Activated CD4-positive, CD25-positive, alpha-beta regulatory T cell (primary cell): ENCODE measurements at regions not wholly inside any gene's neighbourhood (a gene's known extent, or its start where the extent isn't known, plus 50 kb on each side); places are given as distances from the start of the nearest gene placed in this dataset.
A peak's percentile ranks its signal among the peaks of the same experiment; 100 is the strongest.

Source experiments
- DNase-seq, 4 experiments: peaks; one replicate each; lab custom pipeline; 2025; lab: John Stamatoyannopoulos, UW

DNA sequence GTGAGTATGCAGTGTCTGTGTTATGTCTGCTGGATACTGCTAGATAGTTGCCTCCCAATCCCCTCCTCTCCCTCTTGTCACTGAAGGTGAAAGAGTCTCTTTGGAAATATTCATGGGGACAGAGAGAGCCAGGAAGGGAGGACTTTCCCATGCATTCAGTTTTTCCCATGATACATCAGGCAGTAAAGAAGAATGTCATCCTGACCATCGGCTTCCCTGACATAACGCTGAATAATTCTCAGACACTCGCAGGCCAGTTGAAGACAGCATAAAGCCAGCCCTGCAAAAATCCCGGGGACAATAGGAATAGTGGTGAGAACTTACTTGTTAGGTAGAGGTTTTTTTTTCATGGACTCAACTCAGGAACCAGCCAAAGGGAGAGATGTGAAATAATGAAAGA, 58.1 kb downstream of the KLF4 start:
- DNase-seq = no peak

DNA sequence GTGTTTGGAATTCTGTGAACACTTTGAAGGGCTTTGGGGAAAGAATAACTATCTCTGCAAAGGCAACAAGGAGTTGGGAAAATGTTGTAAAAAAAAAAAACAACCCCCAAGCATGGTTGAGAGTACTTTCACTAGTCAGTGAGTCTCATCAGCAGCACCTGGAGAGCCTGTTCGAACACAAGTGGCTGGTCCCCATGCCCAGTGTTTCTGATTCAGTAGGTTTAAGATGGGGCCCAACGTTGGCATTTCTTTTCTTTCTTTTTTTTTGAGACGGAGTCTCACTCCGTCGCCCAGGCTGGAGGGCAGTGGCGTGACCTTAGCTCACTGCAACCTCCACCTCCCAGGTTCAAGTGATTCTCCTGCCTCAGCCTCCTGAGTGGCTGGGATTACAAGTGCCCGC, 59.5 kb downstream of the KLF4 start:
- DNase-seq = no peak

DNA sequence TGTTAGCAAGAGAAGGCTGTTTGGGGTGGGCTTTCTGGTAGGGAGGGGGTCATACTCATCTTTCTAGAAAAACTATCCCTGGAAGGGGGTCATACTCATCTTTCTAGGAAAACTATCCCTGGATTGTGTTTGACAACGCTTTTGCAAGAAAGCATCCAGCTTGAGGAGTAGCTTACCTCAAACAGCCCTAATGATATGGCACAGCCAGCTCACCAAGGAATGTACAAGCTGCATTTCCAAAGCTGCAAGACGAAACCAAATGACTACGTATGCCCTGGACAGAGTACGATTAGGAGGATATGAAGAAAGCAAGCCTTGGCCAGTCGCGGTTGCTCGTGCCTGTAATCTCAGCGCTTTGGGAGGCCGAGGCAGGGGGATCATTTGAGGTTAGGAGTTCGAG, 63.4 kb downstream of the KLF4 start:
- no peak for DNase-seq

GRCh38 chr9:107425101-107426025, 64.2 kb downstream of the KLF4 start:
- peak; percentile 4 to 24 (median 8) for DNase-seq

GRCh38 chr9:107423540-107423939, 66.0 kb downstream of the KLF4 start:
- no peak for DNase-seq

DNA sequence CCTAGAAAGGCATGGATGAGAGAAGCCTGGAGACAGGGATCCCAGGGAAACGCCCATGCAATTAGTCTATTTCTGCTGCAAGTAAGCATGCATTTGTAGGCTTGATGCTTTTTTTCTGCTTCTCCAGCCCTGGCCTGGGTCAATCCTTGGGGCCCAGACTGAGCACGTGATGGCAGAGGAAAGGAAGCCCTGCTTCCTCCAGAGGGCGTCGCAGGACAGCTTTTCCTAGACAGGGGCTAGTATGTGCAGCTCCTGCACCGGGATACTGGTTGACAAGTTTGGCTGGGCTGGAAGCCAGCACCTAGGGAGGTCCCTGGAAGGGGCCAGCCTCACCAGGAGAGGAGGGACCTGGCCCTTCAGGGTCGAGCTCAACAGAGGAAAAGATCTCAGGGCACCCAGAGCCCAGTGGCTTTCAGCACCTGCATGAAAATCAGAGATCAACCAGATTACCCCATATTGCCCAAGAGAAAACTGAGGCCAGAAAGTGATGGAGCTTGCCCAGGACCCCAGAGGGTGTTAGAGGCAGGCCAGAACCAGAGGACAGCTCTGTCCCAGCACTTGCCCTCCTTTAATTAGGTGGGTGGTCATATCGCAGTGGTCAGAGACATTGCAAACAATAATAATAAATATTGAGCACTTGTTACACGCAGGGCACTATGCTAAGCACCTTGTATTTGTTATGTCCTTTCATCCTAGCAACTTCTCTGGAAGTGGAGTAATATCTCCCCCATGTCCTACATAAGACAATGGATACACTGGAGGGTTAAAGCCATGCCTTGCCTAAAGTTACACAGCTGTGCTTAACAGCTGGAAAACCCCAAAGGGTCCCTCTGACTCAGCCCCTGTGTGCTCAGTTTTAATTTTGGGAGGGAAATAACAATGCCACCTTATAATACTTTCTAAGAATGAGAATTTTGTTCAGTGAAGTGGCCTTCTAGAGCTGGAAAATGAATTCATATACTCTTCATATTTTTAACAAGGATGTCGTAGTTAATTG, 67.1 kb downstream of the KLF4 start:
- no peak for DNase-seq

- no peak for DNase-seq
Observed at GRCh38 chr9:107410420-107410819, 79.1 kb downstream of the KLF4 start.

- no peak for DNase-seq
Observed at GRCh38 chr9:107409581-107410389, 79.8 kb downstream of the KLF4 start.

DNA sequence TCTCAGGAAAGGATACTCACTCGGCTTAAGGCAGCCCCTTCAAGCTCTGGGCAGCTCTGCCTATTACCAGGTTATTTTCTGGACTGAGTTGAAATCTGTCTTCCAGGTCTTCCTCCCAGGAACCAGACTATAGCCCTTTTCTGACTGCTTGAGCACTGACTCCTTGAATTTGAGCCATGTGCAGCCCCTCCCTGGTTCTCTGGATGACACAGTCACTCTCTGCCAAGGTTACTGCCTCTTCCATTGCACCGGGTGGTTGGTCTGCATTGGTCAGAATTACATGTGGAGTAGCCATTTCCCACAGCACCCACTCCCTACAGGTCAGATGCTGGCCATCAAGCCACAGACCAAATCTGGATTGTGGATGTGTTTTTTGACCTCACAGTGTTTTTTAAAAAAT, 81.9 kb downstream of the KLF4 start:
- no peak for DNase-seq

DNA sequence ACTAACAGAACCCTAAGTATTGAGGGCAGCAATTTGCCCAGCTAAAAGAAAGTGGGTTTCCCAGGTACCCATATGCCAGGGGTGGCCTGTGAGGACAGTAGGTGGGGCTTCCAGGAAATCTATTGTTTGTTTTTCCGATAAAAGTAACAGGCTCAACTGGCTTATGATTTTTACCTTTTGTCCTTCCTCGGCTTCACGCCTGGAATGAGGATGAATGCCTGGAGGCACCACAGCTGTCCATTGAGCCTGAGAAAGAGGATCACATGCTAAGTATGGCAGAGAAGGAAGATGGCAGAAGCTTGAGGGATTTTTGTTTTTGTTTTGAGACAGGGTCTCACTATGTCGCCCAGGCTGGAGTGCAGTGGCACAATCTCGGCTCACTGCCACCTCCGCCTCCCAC, 84.1 kb downstream of the KLF4 start:
- DNase-seq = no peak

- DNase-seq = no peak
Observed at GRCh38 chr9:107404736-107405135, 84.8 kb downstream of the KLF4 start.

- no peak for DNase-seq
Observed at GRCh38 chr9:107404161-107404560, 85.4 kb downstream of the KLF4 start.

DNA sequence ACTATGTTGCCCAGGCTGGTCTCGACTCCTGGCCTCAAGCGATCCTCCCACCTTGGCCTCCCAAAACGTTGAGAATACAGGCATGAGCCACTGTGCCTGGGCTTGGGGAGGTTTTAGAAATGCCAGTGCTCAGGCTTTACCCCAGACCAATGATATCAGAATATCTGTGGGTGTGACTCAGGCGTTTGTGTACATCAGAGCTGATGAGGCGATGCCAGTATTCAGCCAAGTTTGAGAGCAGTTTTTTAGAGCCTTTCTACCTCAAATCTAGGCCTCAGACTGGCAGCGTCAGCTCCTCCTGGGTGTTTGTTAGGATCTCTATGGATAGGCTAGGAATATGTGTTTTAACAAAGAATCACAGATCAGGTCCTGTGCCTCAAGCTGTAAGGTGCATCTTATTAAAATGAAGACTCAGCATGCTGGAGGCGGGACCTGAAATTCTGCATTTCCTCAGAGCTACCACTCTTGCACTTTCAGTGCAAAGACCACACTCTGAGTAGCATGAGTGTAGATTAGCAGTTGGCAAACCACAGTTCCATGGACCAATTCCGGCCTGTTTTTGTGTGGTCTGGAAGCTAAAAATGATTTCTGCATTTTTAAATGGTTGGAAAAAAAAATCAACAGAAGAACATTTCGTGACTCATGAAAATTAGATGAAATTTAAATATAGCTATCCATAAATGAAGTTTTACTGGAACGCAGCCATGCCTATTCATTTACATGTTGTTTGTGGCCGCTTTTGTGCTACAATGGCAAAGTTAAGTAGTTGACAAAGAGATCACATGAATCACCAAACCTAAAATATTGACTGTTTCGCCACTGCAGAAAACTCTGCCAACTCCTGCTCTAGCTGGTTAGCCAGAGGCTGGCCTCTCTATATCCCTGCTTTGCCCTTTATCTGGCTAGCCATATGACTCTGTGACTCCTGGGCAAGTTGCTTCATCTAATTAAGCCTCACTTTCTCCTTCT, 92.2 kb downstream of the KLF4 start:
- no peak for DNase-seq

- no peak for DNase-seq
Observed at GRCh38 chr9:107394264-107394663, 95.3 kb downstream of the KLF4 start.

DNA sequence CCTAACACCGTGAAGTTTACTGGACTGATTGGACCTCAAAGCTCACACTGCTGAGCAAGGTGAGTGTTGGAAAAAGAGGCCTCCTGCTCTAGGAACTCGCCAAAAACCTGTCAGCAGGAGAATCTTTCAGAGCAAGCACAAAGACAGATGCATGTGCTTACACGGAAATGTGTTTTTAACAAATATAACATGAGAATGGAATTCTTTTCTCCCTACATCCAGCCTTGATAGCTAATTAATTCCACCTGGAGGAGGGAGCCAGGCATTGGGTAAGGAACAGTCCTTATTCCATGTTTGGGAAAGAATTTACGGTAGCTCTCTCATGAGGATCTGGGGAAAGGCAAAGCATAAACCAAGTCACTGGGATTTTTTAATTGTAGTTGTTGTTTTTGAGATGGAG, 98.8 kb downstream of the KLF4 start:
- DNase-seq = no peak

GRCh38 chr9:107390279-107390678, 99.3 kb downstream of the KLF4 start:
- no peak for DNase-seq

DNA sequence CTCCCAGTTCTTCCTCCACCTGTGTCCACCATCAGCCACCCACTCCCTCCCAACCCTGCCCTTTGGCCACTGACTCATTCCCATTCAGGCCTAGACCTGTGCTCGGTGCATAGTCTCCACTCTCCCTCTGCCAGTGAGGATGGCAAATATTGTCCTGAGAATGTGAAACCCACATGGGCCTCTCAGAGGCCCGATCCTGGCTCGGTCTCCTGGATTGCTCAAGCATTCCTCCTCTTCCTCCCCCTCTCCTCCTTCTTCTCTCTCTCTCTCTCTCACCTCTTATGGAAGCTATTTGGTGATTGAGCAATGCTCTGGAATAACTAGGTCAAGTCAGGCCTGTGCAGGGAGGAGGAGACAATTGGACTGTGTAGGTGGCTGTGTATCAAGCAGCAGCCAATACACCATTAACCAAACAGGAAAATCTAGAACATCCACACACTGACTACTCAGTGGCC, 99.9 kb downstream of the KLF4 start:
- DNase-seq = no peak

- no peak for DNase-seq
Observed at GRCh38 chr9:107388890-107389289, 100.7 kb downstream of the KLF4 start.

DNA sequence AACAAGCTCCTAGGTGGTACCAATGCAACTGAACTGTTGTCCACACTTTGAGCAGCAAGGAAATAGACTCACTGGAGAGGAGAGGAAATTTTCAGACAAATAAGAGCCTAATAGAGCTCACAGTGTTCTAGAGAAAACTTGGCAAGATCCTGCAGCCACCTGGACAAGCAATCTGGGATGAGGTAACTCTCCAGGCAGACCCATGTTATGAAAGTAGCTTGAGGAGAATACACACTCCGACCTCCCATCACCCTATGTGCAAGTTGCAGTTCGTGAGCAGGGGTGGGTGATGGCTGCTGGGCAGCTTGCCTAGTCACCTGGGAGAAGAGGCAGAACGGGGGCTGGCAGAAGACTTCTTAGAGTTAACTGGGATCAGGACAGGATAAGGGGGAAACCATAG, 102.2 kb downstream of the KLF4 start:
- DNase-seq = no peak

DNA sequence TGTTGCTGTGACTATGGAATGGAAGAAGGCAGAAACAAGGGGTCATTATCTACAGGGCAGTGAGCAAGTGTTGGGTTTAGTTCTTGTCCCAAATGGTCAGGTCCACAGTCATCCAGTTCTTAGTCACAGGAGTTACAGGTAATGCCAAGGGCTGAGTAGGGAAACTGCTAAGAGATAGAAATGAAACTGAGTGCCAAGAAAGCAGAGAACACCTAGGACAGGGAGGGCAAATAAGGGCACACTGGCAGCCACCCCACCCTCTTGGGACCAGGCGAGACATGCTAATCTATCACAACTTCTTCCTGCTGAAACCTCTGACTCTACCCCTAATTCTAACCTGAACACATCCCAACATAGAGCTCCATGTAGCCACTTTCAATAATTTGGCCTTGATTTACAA, 103.2 kb downstream of the KLF4 start:
- DNase-seq = no peak
